ENCODE measurements at regions not wholly inside any gene's neighbourhood (a gene's known extent, or its start where the extent isn't known, plus 50 kb on each side); places are given as distances from the start of the nearest gene placed in this dataset.

- H3K4me1 ChIP-seq (ENCODE audit: control insufficient read depth in 5 of 5, insufficient read depth in 5 of 5, low read length in 5 of 5) = no peaks in the 10 kb centered on the region
Observed at GRCh38 chr5:144794922-144795321, 624.2 kb downstream of the KCTD16 start.

GRCh38 chr5:144788556-144788955 lies 617.9 kb downstream of the KCTD16 start:
- ATAC-seq (ENCODE audit: insufficient read depth, low FRiP score) (no peak), DNase-seq (no peak)
- 76 to 84% methylated on average over 3 of the region's 3 CpGs for WGBS, 2 donors
- Histone ChIP-seq H3K4me1 (ENCODE audit: control insufficient read depth in 5 of 5, insufficient read depth in 5 of 5, low read length in 5 of 5) (peaks cover 0 to 4% (median 0%) of the 10 kb centered on the region in 5 donors), H3K36me3 (ENCODE audit: control insufficient read depth in 4 of 4, insufficient read depth in 4 of 4, low read length in 4 of 4) (no peaks in the 10 kb centered on the region), H3K9ac (ENCODE audit: insufficient read depth in 1 of 2, low read length in 2 of 2) (no peak overlapping the region), H3K27ac (ENCODE audit: low read depth in 1 of 2, low read length in 1 of 2) (no peak overlapping the region), H3K27me3 (ENCODE audit: control insufficient read depth in 3 of 3, insufficient read depth in 3 of 3, low read length in 2 of 3) (no peaks in the 10 kb centered on the region), H3K4me3 (no peak overlapping the region), H3K9me3 (ENCODE audit: control insufficient read depth in 4 of 4, insufficient read depth in 3 of 4, low read length in 3 of 4) (peaks cover 0 to 12% (median 0%) of the 10 kb centered on the region in 4 donors)
- TF ChIP-seq CTCF (IDR thresholded peaks at IDR 0.05; ENCODE audit: control extremely low read depth, extremely low read depth) = no peak

More at GRCh38 chr5:144794922-144795321, 624.2 kb downstream of the KCTD16 start:
- Histone ChIP-seq H3K27ac (ENCODE audit: low read depth in 1 of 2, low read length in 1 of 2) (no peak overlapping the region), H3K9ac (ENCODE audit: insufficient read depth in 1 of 2, low read length in 2 of 2) (no peak overlapping the region), H3K9me3 (ENCODE audit: control insufficient read depth in 4 of 4, insufficient read depth in 3 of 4, low read length in 3 of 4) (peaks cover 0 to 12% (median 0%) of the 10 kb centered on the region in 4 donors), H3K36me3 (ENCODE audit: control insufficient read depth in 4 of 4, insufficient read depth in 4 of 4, low read length in 4 of 4) (no peaks in the 10 kb centered on the region), H3K4me3 (no peak overlapping the region), H3K27me3 (ENCODE audit: control insufficient read depth in 3 of 3, insufficient read depth in 3 of 3, low read length in 2 of 3) (no peaks in the 10 kb centered on the region)
- ATAC-seq (ENCODE audit: insufficient read depth, low FRiP score) (no peak), DNase-seq (no peak)
- WGBS, 2 donors = 85 to 87% methylated on average over 1 of the region's 1 CpG
- no peak for TF ChIP-seq CTCF (IDR thresholded peaks at IDR 0.05; ENCODE audit: control extremely low read depth, extremely low read depth)

DNA sequence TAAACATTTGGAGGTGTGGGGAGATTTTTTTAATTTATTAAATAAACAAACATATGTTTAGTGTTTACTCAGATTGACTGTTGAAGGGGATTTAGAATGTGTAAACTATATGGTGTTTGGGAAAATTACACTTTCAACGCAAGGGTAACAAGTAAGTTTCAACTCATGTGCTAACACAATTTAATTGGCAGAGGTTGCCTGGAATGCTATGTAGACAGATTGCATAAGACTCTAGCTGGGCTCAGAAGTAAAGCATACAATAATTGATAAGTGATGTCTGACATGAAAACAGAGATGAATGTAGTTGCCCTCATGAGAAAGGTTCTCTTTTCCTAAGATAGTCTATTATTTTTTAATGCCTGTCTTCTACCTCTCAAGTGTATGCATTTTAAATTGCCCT lies 617.4 kb downstream of the KCTD16 start:
- no peaks in the 10 kb centered on the region for H3K27me3 ChIP-seq (ENCODE audit: control insufficient read depth in 3 of 3, insufficient read depth in 3 of 3, low read length in 2 of 3)
- H3K4me1 ChIP-seq (ENCODE audit: control insufficient read depth in 5 of 5, insufficient read depth in 5 of 5, low read length in 5 of 5) = peaks cover 0 to 4% (median 0%) of the 10 kb centered on the region in 5 donors
- H3K27ac ChIP-seq (ENCODE audit: low read depth in 1 of 2, low read length in 1 of 2) = no peak overlapping the region
- DNase-seq (peak in 1 of 3 donors; percentile 25), ATAC-seq (ENCODE audit: insufficient read depth, low FRiP score) (no peak)
- no peak overlapping the region for H3K9ac ChIP-seq (ENCODE audit: insufficient read depth in 1 of 2, low read length in 2 of 2)
- H3K9me3 ChIP-seq (ENCODE audit: control insufficient read depth in 4 of 4, insufficient read depth in 3 of 4, low read length in 3 of 4) = peaks cover 0 to 11% (median 0%) of the 10 kb centered on the region in 4 donors
- WGBS, 2 donors = 73 to 77% methylated on average over 1 of the region's 1 CpG
- TF ChIP-seq CTCF (IDR thresholded peaks at IDR 0.05; ENCODE audit: control extremely low read depth, extremely low read depth) = no peak
- no peaks in the 10 kb centered on the region for H3K36me3 ChIP-seq (ENCODE audit: control insufficient read depth in 4 of 4, insufficient read depth in 4 of 4, low read length in 4 of 4)
- no peak overlapping the region for H3K4me3 ChIP-seq

DNA sequence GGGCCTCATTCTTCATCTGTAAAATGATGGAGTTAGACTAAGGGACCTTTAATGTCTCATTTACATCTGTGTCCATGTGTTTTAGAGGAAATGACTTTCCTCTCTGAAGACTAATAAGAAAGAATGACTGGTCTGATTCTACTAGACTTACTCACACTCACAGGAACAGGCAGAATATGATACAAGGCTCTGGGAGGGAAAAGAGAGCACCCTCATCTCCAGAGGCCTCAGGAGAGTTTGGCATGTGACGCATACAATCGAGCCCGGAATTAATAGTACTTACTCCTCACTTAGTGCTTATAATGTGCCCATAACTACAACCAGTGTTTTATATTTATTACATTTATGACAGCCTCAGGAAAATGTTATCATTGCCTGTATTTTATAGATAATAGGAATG lies 608.7 kb downstream of the KCTD16 start:
- Histone ChIP-seq H3K4me3 (no peak overlapping the region), H3K9ac (ENCODE audit: insufficient read depth in 1 of 2, low read length in 2 of 2) (no peak overlapping the region), H3K36me3 (ENCODE audit: control insufficient read depth in 4 of 4, insufficient read depth in 4 of 4, low read length in 4 of 4) (no peaks in the 10 kb centered on the region), H3K27me3 (ENCODE audit: control insufficient read depth in 3 of 3, insufficient read depth in 3 of 3, low read length in 2 of 3) (no peaks in the 10 kb centered on the region), H3K4me1 (ENCODE audit: control insufficient read depth in 5 of 5, insufficient read depth in 5 of 5, low read length in 5 of 5) (peaks cover 0 to 4% (median 0%) of the 10 kb centered on the region in 5 donors), H3K9me3 (ENCODE audit: control insufficient read depth in 4 of 4, insufficient read depth in 3 of 4, low read length in 3 of 4) (no peaks in the 10 kb centered on the region), H3K27ac (ENCODE audit: low read depth in 1 of 2, low read length in 1 of 2) (no peak overlapping the region)
- no peak for DNase-seq
- no peak for TF ChIP-seq CTCF (IDR thresholded peaks at IDR 0.05; ENCODE audit: control extremely low read depth, extremely low read depth)
- no peak for ATAC-seq (ENCODE audit: insufficient read depth, low FRiP score)
- 91 to 95% methylated on average over 3 of the region's 3 CpGs for WGBS, 2 donors

All from lung (tissue), 11 donors.